ENCODE measurements at regions not wholly inside any gene's neighbourhood (a gene's known extent, or its start where the extent isn't known, plus 50 kb on each side); places are given as distances from the start of the nearest gene placed in this dataset.

DNA sequence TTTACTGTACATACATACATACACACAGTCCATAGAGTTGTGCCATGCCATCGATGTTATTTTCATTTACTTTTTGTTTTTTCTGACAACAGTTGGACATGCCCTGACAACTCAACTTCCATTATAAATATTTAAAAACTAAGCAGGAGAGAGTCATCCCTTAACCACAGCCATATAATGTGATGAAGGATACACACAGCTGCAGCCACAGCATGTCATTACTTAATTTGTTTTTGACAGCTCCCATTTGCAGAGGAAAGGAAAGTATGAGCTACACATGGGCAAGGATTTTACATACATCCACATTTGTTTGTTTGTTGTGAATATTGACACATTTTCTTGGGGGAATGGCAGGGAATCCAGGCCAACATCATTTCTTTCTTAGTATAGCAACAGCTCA is 91.5 kb upstream of the TUT7 start:
- Histone ChIP-seq H3K27me3 (ENCODE audit: low read depth, low read length) (peaks cover 14% of the 10 kb centered on the region), H3K27ac (ENCODE audit: low read length) (no peak overlapping the region)

DNA sequence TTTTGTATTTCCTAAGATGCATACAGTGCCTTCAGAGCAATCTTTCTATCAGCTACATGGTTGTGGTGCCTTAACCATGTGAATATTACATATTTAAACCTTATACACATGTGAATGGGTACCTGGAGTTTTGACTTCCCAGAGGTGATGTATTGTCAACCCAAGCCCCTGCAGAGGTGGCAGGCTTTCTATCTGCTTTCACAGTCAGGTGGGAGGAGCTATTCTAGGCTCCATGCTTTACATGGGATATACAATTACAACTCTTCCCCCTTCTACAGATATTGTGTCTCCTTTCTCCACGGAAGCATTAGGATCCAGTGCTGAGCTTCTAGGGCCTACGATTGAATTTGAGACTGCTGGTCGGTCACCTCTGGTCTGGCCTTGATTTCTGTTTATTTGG is 89.8 kb upstream of the TUT7 start:
- TF ChIP-seq EZH2phosphoT487 (IDR thresholded peaks at IDR 0.05; ENCODE audit: low read depth), result no peak
- TF ChIP-seq, protein P1, sequence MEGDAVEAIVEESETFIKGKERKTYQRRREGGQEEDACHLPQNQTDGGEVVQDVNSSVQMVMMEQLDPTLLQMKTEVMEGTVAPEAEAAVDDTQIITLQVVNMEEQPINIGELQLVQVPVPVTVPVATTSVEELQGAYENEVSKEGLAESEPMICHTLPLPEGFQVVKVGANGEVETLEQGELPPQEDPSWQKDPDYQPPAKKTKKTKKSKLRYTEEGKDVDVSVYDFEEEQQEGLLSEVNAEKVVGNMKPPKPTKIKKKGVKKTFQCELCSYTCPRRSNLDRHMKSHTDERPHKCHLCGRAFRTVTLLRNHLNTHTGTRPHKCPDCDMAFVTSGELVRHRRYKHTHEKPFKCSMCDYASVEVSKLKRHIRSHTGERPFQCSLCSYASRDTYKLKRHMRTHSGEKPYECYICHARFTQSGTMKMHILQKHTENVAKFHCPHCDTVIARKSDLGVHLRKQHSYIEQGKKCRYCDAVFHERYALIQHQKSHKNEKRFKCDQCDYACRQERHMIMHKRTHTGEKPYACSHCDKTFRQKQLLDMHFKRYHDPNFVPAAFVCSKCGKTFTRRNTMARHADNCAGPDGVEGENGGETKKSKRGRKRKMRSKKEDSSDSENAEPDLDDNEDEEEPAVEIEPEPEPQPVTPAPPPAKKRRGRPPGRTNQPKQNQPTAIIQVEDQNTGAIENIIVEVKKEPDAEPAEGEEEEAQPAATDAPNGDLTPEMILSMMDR (IDR thresholded peaks at IDR 0.05; ENCODE audit: low read depth, low read length), result no peak
- peaks cover 14% of the 10 kb centered on the region for H3K27me3 ChIP-seq (ENCODE audit: low read depth, low read length)
- no peak overlapping the region for H3K9ac ChIP-seq (ENCODE audit: low read length)
- no peak overlapping the region for H3K27ac ChIP-seq (ENCODE audit: low read length)
- H3K4me1 ChIP-seq (ENCODE audit: low read length), result peaks cover 9% of the 10 kb centered on the region
- no peaks in the 10 kb centered on the region for H3K79me2 ChIP-seq (ENCODE audit: low read length)
- H3K36me3 ChIP-seq (replicated peaks; ENCODE audit: low read depth, low read length), result no peaks in the 10 kb centered on the region
- no peak overlapping the region for H3K4me3 ChIP-seq (ENCODE audit: low read length)
- H3K9me3 ChIP-seq (ENCODE audit: insufficient read depth, low read length), result no peaks in the 10 kb centered on the region
- no peaks in the 10 kb centered on the region for H4K20me1 ChIP-seq (ENCODE audit: insufficient read depth, low read length)
- H2AFZ ChIP-seq (ENCODE audit: low read depth, low read length), result no peak overlapping the region
- no peak overlapping the region for H3K4me2 ChIP-seq (ENCODE audit: low read length)

More for the DNA sequence above, 91.5 kb upstream of the TUT7 start:
- Histone ChIP-seq H2AFZ (ENCODE audit: low read depth, low read length) (no peak overlapping the region), H3K4me2 (ENCODE audit: low read length) (no peak overlapping the region), H3K9me3 (ENCODE audit: insufficient read depth, low read length) (no peaks in the 10 kb centered on the region), H3K36me3 (replicated peaks; ENCODE audit: low read depth, low read length) (no peaks in the 10 kb centered on the region), H3K4me3 (ENCODE audit: low read length) (no peak overlapping the region), H3K79me2 (ENCODE audit: low read length) (no peaks in the 10 kb centered on the region), H3K4me1 (ENCODE audit: low read length) (peaks cover 2% of the 10 kb centered on the region), H4K20me1 (ENCODE audit: insufficient read depth, low read length) (no peaks in the 10 kb centered on the region), H3K9ac (ENCODE audit: low read length) (no peak overlapping the region)
- TF ChIP-seq, protein P1 (IDR thresholded peaks at IDR 0.05; ENCODE audit: low read depth, low read length), result no peak
- no peak for TF ChIP-seq EZH2phosphoT487 (IDR thresholded peaks at IDR 0.05; ENCODE audit: low read depth)

DNA sequence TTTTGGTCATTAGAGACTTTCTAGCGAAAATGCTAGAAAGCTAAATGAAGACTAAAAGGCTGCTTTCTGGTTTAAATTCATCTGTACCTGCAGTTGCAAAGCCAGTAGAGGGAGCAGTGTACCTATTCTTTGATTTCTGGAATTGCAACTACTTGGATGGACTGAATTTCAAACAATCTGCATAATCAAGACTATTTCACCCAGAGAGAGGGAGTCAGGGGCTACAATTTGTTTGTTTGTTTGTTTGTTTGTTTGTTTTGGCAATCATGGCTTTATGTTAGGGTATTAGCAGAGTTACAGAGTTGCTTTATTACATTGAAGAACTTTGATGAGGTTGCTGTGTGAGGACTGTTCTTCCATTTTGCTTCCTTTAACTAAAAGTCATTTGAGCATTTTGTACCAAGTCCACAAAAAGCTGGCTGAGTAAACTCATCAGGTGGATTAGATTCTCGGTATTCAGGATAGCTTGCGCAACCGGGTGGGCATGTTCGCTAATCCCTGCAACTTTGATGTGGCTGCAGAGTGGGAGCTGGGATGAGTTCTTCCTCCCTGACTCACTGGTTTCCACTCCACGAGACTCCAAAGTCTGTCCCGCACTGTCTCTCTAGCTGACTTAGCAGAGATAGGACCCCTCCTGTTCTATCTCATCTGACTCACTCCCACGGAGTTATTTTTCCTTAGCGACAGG is 80.0 kb upstream of the TUT7 start:
- H3K4me2 ChIP-seq (ENCODE audit: low read length), result no peak overlapping the region
- no peak for TF ChIP-seq EZH2phosphoT487 (IDR thresholded peaks at IDR 0.05; ENCODE audit: low read depth)
- TF ChIP-seq, protein P1 (IDR thresholded peaks at IDR 0.05; ENCODE audit: low read depth, low read length), result peak; percentile 88
- peaks cover 5% of the 10 kb centered on the region for H3K27me3 ChIP-seq (ENCODE audit: low read depth, low read length)
- H2AFZ ChIP-seq (ENCODE audit: low read depth, low read length), result no peak overlapping the region
- no peak overlapping the region for H3K4me3 ChIP-seq (ENCODE audit: low read length)
- H3K9me3 ChIP-seq (ENCODE audit: insufficient read depth, low read length), result no peaks in the 10 kb centered on the region
- H3K4me1 ChIP-seq (ENCODE audit: low read length), result no peaks in the 10 kb centered on the region
- no peak overlapping the region for H3K27ac ChIP-seq (ENCODE audit: low read length)
- H4K20me1 ChIP-seq (ENCODE audit: insufficient read depth, low read length), result no peaks in the 10 kb centered on the region
- H3K9ac ChIP-seq (ENCODE audit: low read length), result no peak overlapping the region
- H3K79me2 ChIP-seq (ENCODE audit: low read length), result no peaks in the 10 kb centered on the region
- no peaks in the 10 kb centered on the region for H3K36me3 ChIP-seq (replicated peaks; ENCODE audit: low read depth, low read length)

DNA sequence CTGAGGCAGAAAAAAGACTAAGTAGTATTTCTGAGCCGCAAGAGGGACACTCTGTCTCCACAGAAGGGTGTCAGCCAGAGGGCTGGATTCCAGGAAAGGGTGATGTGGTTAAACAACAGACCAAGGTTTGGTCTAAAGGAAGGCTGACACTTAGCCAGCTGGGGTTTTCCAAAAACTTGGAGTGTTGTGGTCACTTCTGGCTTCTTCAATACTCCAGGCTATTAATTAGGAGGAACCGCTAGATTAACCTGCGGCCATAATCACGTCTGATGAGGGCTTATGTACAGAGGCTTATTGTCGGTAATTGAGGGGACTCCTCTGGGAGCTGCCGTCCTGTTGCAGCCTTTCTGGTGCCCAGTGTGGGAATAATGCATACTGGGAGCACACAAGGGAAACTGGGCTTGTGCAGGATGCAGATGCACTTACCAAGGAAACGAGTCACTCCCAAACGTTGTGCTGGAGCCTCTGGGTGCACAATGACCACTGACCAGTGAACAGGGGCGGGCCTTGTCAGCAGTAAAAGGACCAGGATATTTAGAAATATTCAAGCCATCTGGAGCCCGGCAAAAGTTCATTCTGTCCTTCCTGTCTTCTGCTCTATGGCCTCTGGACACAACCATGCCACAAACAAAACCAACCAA is 70.2 kb upstream of the TUT7 start:
- Histone ChIP-seq H3K4me3 (ENCODE audit: low read length) (no peak overlapping the region), H3K36me3 (replicated peaks; ENCODE audit: low read depth, low read length) (no peaks in the 10 kb centered on the region), H3K4me2 (ENCODE audit: low read length) (no peak overlapping the region), H3K9me3 (ENCODE audit: insufficient read depth, low read length) (no peaks in the 10 kb centered on the region), H3K4me1 (ENCODE audit: low read length) (no peaks in the 10 kb centered on the region), H3K9ac (ENCODE audit: low read length) (no peak overlapping the region), H3K27ac (ENCODE audit: low read length) (no peak overlapping the region), H3K79me2 (ENCODE audit: low read length) (no peaks in the 10 kb centered on the region), H4K20me1 (ENCODE audit: insufficient read depth, low read length) (no peaks in the 10 kb centered on the region), H2AFZ (ENCODE audit: low read depth, low read length) (no peak overlapping the region), H3K27me3 (ENCODE audit: low read depth, low read length) (peaks cover 7% of the 10 kb centered on the region; the same call in 1 of the 2 replicates)
- no peak for TF ChIP-seq EZH2phosphoT487 (IDR thresholded peaks at IDR 0.05; ENCODE audit: low read depth)
- TF ChIP-seq, protein P1 (IDR thresholded peaks at IDR 0.05; ENCODE audit: low read depth, low read length), result no peak
